ENCODE measurements at regions not wholly inside any gene's neighbourhood (a gene's known extent, or its start where the extent isn't known, plus 50 kb on each side); places are given as distances from the start of the nearest gene placed in this dataset.
"Not testable (repeated sequence)": the region's sequence is repeated elsewhere in the genome, so short reads cannot be mapped to it uniquely, and the experiment has no call there.

- not testable (repeated sequence) for DNase-seq
These were observed 143.7 kb upstream of the IVNS1ABP start for GRCh38 chr1:185460723-185461122.

- DNase-seq = no peak
These were observed 142.1 kb upstream of the IVNS1ABP start for GRCh38 chr1:185459141-185459540.

DNA sequence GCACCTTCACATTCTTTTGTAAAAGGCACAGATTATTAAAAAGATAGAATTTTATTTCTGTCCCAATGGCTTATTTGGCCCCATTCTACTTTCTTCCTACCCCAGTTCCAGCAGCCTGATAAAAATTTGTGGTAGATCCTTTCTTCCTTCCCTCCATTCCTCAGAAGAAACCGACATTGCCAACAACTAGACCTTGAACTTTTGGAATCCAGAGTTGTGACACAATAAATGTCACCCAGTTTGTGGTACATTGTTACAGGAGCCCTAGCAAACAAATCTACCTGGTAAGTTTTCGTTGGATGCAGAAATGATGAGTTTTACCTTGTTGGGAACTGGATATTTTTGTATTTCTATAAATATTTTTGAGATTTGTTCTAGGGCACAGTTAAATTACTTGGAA lies 141.6 kb upstream of the IVNS1ABP start:
- no peak for DNase-seq

- DNase-seq = no peak
These were observed 136.6 kb upstream of the IVNS1ABP start for GRCh38 chr1:185453496-185454192.

- DNase-seq = no peak
These were observed 133.9 kb upstream of the IVNS1ABP start for GRCh38 chr1:185450917-185451316.

DNA sequence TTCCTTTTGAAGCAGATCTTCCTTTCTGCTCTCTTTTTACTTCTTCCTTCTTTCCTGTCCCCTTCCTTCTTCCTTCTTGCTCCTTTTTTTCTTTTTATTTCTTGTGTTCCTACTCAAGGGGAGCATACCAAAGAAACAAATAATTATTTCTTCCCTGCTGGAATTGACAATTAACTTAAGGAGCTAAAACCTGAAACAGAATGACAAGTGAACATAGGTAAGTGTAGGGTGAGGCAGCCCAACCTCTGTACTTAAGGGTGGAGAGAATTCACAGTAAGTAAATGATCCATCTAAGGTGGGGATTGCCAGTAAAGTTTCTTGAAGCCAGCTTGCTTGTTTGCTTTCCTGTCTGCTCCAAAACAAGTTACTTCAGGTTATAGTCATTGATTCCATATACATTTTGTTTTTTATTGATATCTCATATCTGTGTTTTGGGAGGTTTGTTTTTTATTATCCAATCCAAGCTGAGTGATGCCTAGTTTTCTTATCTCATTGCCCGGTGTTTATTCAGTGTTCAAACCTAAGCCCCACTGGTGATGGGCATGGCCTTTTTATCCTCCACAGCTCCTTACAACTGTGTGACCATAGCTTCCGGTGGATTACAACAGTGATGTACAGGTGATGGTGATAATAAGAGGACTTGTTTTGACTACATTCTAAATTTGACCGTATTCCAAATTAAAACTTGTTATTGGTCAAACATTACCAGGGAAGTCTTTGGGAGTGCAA lies 133.2 kb upstream of the IVNS1ABP start:
- DNase-seq = no peak

DNA sequence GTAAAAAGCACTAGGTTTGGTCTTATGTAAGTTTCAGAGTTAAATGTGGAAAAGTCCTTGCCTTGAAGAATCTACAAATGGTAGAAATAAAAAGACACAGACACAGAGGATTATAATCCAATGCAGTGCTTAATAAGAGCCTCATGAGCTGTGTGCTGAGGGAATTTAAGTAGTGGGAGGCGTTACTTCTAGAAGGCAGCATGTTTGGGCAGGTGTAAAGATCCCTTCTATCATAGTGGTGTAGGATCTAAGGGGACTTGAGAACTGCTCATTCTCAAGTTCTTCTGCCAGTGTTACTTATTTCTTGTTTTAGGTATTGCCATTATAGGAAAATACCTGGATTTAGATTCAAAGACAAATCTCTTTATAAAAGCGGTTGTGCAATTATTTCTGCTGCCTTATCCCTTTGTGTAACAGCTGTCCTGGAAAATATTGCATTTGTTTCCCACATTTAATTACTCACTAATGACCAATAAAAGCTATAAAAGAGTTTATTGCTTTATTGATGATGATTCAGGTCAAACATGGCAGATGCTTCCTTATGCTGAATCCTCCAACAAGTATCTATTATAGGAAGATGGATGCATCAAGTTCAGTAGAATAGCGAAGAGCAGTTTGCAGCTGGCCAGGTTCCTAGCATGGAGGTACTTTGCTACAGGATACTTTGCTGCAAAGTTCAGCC lies 132.5 kb upstream of the IVNS1ABP start:
- DNase-seq = no peak

GRCh38 chr1:185448591-185449186 lies 131.6 kb upstream of the IVNS1ABP start:
- DNase-seq = no peak

- DNase-seq = no peak
These were observed 129.1 kb upstream of the IVNS1ABP start for GRCh38 chr1:185446131-185446530.

GRCh38 chr1:185445594-185445993 lies 128.6 kb upstream of the IVNS1ABP start:
- no peak for DNase-seq

DNA sequence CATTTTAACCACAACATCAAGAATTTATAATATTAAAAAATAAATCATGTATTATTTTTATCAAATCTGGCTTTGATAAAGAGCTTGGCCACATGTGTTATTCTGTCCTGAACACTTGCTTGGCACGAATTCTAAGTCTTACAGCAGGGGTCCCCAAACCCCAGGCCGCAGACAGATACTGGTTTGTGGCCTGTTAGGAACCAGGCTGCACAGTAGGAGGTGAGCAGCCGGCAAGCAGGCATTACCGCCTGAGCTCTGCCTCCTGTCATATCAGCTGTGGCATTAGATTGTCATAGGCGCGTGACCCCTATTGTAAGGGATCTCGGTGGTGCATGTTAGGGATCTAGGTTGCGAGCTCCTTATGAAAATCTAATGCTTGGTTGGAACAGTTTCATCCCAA lies 127.6 kb upstream of the IVNS1ABP start:
- no peak for DNase-seq

DNA sequence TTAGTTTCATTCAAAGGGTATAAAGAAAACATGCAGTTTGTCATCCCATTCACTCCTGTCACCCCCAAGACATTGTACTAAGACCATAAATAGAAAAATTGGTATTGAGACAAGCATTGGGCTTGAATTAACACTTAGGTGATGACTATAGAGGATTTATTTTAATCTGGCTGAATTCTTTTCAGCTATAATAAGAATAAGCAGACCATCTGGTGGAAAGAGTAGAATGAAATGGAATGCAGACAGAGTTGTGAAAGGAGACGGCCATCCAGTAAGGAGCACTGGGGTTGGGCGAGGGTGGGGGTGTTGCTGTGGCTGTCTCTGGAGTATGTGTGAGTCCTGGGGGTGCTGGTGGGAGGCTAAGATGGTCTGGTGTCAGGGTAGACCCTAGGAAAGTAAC lies 125.0 kb upstream of the IVNS1ABP start:
- no peak for DNase-seq

- no peak for DNase-seq
These were observed 124.6 kb upstream of the IVNS1ABP start for GRCh38 chr1:185441605-185442004.

DNA sequence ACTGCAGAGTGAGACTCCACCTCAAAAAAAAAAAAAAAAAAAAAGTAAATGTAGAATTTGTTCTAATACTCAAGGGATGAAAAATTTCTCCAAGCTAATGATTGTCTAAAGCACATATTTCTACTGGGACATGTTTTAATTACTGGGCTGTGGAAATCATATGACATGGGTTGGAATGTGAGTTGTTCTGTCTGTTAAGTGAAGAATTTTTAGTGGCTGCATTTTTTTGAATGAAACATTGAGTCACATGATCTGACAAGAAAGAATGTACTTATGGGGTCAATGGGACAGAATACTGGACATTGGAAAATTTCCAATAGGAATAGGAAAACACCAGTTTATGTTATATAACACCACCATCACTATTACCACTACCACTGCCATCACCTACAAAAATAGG lies 123.8 kb upstream of the IVNS1ABP start:
- no peak for DNase-seq

- peak; percentile 34 to 54 for DNase-seq
These were observed 122.8 kb upstream of the IVNS1ABP start for GRCh38 chr1:185439727-185440415.

- no peak for DNase-seq
These were observed 121.9 kb upstream of the IVNS1ABP start for GRCh38 chr1:185438936-185439335.

- DNase-seq = no peak
These were observed 118.8 kb upstream of the IVNS1ABP start for GRCh38 chr1:185435696-185436379.

GRCh38 chr1:185434721-185435120 lies 117.7 kb upstream of the IVNS1ABP start:
- no peak for DNase-seq

DNA sequence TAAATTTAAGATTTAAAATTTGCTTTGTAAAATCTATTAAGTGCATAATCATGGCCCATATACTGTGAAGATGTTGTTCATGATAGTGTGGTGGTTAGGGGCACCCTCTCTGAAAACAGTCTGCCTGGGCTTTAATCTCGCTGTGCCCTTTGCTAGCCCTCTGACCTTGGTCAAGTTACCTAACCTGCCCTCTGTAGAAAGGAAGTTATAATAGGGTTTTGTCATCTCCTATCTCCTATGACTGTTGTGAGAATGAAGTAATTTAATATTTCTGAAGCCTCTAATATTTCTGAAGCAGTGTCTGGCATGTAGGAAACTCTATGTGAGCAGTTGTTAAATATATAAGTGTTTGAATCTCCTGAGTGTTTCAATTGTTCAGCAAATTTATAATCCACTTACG lies 116.6 kb upstream of the IVNS1ABP start:
- no peak for DNase-seq

- DNase-seq = no peak
These were observed 115.9 kb upstream of the IVNS1ABP start for GRCh38 chr1:185432948-185433347.

- DNase-seq = no peak
These were observed 114.6 kb upstream of the IVNS1ABP start for GRCh38 chr1:185431612-185432011.

- not testable (repeated sequence) for DNase-seq
These were observed 112.6 kb upstream of the IVNS1ABP start for GRCh38 chr1:185429668-185430067.
